Fibroblast of the aortic adventitia (primary cell): ENCODE measurements at regions not wholly inside any gene's neighbourhood (a gene's known extent, or its start where the extent isn't known, plus 50 kb on each side); places are given as distances from the start of the nearest gene placed in this dataset.

ENCODE experiments used
- DNase-seq: peaks from one replicate; pipeline ENCODE4 v3.0.0-alpha.2; 2010; ENCODE audit warnings: low read depth
- H3K4me3 ChIP-seq: 2 replicates; pipeline ENCODE4 v1.5.1; 2011; ENCODE audit warnings: low read depth, mild to moderate bottlenecking, control low read depth, low read length, moderate library complexity
- TF ChIP-seq, protein P1 (sequence below): IDR thresholded peaks from 2 replicates; pipeline ENCODE4 v1.5.1; 2011; ENCODE audit warnings: mild to moderate bottlenecking, low read length, control low read depth, inconsistent platforms; ENCODE audit not compliant: insufficient read depth

DNA sequence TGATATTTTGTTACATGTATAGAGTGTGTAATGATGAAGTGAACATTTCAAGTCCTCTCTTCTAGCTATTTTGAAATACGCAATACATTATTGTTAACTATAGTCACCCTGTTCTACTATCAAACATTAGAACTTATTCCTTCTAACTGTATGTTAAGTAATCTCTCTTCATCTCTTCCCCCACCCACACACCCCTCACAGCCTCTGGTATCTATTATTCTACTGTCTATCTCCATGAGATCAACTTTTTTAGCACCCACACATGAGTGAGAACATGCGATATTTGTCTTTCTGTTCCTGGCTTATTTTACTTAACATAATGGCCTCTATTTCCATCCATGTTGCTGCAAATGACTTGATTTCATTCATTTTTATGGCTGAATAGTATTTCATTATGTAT, 57.7 kb upstream of the EGR2 start:
- TF ChIP-seq, protein P1, sequence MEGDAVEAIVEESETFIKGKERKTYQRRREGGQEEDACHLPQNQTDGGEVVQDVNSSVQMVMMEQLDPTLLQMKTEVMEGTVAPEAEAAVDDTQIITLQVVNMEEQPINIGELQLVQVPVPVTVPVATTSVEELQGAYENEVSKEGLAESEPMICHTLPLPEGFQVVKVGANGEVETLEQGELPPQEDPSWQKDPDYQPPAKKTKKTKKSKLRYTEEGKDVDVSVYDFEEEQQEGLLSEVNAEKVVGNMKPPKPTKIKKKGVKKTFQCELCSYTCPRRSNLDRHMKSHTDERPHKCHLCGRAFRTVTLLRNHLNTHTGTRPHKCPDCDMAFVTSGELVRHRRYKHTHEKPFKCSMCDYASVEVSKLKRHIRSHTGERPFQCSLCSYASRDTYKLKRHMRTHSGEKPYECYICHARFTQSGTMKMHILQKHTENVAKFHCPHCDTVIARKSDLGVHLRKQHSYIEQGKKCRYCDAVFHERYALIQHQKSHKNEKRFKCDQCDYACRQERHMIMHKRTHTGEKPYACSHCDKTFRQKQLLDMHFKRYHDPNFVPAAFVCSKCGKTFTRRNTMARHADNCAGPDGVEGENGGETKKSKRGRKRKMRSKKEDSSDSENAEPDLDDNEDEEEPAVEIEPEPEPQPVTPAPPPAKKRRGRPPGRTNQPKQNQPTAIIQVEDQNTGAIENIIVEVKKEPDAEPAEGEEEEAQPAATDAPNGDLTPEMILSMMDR: no peak
- no peak overlapping the region for H3K4me3 ChIP-seq
- no peak for DNase-seq

DNA sequence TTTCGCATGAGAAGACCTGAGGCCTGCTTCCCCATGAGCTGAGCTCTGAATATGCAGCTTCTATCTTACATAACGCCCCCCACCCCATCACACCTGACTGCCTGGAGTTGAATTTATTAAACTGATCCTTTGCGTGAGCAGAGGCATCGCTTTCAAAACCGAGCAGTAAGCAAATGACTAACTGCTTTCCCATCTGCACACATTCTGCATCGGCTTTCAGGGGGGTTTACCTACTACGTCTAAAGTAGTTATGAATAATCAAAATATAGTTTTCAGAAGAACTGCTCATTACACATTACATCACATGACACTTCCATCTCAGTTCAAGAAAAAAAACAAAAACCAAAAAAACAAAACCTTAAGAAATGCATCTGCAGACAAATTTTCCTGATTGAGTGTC, 54.7 kb upstream of the EGR2 start:
- no peak overlapping the region for H3K4me3 ChIP-seq
- TF ChIP-seq, protein P1: no peak
- no peak for DNase-seq

DNA sequence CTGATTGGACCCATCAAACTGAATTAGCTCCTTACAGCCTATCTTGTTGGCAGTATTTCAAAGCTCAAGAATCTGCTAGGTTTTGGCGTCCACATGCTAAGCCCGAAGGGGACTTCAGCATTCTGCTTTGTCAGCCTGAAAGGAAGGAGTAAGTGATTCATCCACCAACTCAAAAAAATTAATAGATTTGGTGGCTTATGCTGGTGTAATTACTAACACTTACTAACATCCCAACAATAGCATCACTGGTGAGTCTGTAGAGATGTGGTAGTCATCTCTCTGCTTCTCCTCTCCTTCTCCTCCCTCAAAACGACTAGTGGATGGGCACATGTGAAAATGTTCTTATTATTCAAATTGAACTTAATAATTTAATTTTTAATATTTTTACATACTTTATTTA, 53.8 kb upstream of the EGR2 start:
- H3K4me3 ChIP-seq: no peak overlapping the region
- TF ChIP-seq, protein P1: no peak
- DNase-seq: no peak

DNA sequence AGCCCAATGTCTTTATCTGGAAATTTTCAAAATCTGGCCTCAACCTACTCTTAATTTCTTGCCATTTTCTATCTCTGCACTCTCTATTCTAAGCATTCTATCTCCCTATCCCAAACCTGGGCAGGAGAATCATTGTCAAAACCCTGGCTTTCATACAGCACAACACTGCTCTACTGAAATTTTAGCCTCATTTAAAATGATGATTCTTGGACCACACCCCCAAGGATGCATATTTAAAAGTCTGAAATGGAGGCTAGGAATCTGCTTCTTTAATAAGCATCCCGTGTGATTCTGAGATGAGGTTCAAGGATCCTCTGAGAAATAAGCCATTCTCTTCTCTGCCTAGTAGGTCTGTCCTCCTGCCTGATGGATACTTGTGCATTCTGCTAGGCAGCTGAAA, 50.8 kb upstream of the EGR2 start:
- H3K4me3 ChIP-seq: no peak overlapping the region
- TF ChIP-seq, protein P1: no peak
- DNase-seq: no peak

DNA sequence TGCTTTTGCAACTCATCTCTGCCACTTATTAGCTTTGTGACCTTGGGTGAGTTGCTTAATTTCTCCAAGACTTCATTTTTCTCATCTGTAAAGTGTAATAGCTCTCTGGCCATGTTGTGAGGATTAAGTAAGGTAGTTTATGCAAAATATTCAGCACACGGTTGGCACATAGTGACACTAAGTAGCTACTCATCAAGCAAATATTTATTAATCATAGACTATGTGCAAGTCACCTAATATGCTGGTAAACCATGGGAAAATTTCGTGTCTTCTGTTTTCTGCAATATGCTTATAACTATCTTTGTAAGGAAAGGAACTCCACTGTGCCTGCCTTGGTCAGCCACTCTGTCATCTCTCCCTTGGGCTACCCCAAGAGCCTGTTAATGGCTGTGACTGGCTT, 50.3 kb upstream of the EGR2 start:
- no peak for DNase-seq
- H3K4me3 ChIP-seq: no peak overlapping the region
- TF ChIP-seq, protein P1: no peak
